ENCODE measurements at regions not wholly inside any gene's neighbourhood (a gene's known extent, or its start where the extent isn't known, plus 50 kb on each side); places are given as distances from the start of the nearest gene placed in this dataset.

DNA sequence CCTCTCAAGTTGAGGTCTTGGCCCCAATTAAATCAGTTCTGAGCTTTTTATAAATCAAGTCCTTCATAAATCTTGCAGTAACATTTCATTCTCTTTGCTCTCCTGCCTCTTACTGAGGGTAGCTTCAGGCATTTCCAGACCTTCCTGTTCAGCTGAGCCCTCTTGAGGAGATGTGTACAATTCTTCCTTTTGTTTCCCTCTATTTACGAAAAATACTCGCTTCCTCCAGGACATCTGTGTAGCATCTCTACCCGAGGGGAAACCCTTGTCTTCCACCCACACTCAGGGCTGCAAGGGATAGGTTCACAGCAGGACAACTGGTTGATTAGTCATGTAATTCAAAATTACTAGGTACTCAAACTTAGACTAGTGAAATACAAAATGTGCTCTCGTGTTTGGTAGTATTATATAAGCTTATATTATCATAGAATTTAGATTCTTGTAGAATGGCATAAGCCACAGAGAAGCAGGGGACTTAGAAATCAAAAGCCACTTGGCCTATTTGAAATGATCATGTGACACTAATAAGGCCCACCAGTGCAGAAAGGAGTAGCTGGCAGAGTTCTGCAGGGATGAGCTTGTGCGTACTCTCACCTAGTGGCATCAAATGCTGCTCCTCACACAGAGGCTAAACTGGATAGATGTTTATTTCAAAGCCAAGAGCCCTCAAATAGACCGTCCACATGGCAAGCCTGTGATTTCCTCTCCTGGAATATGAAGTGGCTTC, 126.7 kb downstream of the GDAP2 start:
- no peaks in the 10 kb centered on the region for H3K27me3 Mint-ChIP-seq (ENCODE audit: low read depth)
- no peak overlapping the region for H3K4me3 Mint-ChIP-seq
- no peak overlapping the region for H3K27ac Mint-ChIP-seq
- DNase-seq (ENCODE audit: low spot score) (no peak), ATAC-seq (no peak)
- POLR2A ChIA-PET: no interaction called here
- H3K36me3 Mint-ChIP-seq: no peaks in the 10 kb centered on the region
- TF ChIP-seq FOXK1 (CRISPR knock-in tag; IDR thresholded peaks at IDR 0.05): no peak
- TF ChIP-seq OVOL2 (CRISPR knock-in tag; IDR thresholded peaks at IDR 0.05; ENCODE audit: borderline replicate concordance): no peak
- no peaks in the 10 kb centered on the region for H3K9me3 Mint-ChIP-seq
- CTCF ChIA-PET: no interaction called here
- H3K4me1 Mint-ChIP-seq: peaks cover 10% of the 10 kb centered on the region

DNA sequence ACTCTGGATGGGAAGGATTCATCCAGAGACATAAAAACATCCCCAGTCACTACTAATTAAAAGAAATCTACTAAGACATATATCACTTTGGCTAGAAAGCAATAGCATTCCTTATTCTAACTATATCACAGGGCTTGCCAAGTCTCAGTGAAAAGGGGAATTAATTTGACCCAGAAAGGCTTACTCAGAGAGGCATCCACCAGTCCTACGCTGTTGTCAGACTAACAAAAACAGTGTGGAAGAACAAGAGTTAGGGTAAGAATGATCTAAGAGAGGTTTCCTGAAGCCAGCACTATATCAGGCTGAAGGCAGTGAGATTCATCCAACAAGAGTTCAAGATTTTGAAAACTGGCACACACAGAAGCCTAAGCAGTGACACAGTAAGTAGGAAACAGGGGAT, 126.1 kb downstream of the GDAP2 start:
- TF ChIP-seq JAZF1 (CRISPR knock-in tag; IDR thresholded peaks at IDR 0.05): no peak
- TF ChIP-seq, protein P1, sequence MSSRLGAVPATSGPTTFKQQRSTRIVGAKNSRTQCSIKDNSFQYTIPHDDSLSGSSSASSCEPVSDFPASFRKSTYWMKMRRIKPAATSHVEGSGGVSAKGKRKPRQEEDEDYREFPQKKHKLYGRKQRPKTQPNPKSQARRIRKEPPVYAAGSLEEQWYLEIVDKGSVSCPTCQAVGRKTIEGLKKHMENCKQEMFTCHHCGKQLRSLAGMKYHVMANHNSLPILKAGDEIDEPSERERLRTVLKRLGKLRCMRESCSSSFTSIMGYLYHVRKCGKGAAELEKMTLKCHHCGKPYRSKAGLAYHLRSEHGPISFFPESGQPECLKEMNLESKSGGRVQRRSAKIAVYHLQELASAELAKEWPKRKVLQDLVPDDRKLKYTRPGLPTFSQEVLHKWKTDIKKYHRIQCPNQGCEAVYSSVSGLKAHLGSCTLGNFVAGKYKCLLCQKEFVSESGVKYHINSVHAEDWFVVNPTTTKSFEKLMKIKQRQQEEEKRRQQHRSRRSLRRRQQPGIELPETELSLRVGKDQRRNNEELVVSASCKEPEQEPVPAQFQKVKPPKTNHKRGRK (CRISPR knock-in tag; IDR thresholded peaks at IDR 0.05; ENCODE audit: borderline replicate concordance): no peak
- TF ChIP-seq SMAD3 (CRISPR knock-in tag; IDR thresholded peaks at IDR 0.05; ENCODE audit: borderline replicate concordance): no peak
- no peak for TF ChIP-seq GRHL2 (CRISPR knock-in tag; IDR thresholded peaks at IDR 0.05; ENCODE audit: insufficient replicate concordance, severe bottlenecking)
- no peak for TF ChIP-seq NR1H2 (CRISPR knock-in tag; IDR thresholded peaks at IDR 0.05)
- TF ChIP-seq TCF7 (CRISPR knock-in tag; IDR thresholded peaks at IDR 0.05; ENCODE audit: low read depth): no peak
- no peak for TF ChIP-seq FOXK1 (CRISPR knock-in tag; IDR thresholded peaks at IDR 0.05)
- no peak for TF ChIP-seq ZNF232 (CRISPR knock-in tag; IDR thresholded peaks at IDR 0.05)
- no peak for TF ChIP-seq TEAD1 (CRISPR knock-in tag; IDR thresholded peaks at IDR 0.05)
- no peak for TF ChIP-seq MXD4 (CRISPR knock-in tag; IDR thresholded peaks at IDR 0.05; ENCODE audit: borderline replicate concordance)
- TF ChIP-seq SOX15 (CRISPR knock-in tag; IDR thresholded peaks at IDR 0.05): no peak
- no peak for TF ChIP-seq RORB (CRISPR knock-in tag; IDR thresholded peaks at IDR 0.05)
- TF ChIP-seq IRF2 (CRISPR knock-in tag; IDR thresholded peaks at IDR 0.05; ENCODE audit: borderline replicate concordance, low read depth): no peak
- no peak for TF ChIP-seq OVOL2 (CRISPR knock-in tag; IDR thresholded peaks at IDR 0.05; ENCODE audit: borderline replicate concordance)
- TF ChIP-seq TP53 (CRISPR knock-in tag; IDR thresholded peaks at IDR 0.05): no peak
- TF ChIP-seq, protein P2, sequence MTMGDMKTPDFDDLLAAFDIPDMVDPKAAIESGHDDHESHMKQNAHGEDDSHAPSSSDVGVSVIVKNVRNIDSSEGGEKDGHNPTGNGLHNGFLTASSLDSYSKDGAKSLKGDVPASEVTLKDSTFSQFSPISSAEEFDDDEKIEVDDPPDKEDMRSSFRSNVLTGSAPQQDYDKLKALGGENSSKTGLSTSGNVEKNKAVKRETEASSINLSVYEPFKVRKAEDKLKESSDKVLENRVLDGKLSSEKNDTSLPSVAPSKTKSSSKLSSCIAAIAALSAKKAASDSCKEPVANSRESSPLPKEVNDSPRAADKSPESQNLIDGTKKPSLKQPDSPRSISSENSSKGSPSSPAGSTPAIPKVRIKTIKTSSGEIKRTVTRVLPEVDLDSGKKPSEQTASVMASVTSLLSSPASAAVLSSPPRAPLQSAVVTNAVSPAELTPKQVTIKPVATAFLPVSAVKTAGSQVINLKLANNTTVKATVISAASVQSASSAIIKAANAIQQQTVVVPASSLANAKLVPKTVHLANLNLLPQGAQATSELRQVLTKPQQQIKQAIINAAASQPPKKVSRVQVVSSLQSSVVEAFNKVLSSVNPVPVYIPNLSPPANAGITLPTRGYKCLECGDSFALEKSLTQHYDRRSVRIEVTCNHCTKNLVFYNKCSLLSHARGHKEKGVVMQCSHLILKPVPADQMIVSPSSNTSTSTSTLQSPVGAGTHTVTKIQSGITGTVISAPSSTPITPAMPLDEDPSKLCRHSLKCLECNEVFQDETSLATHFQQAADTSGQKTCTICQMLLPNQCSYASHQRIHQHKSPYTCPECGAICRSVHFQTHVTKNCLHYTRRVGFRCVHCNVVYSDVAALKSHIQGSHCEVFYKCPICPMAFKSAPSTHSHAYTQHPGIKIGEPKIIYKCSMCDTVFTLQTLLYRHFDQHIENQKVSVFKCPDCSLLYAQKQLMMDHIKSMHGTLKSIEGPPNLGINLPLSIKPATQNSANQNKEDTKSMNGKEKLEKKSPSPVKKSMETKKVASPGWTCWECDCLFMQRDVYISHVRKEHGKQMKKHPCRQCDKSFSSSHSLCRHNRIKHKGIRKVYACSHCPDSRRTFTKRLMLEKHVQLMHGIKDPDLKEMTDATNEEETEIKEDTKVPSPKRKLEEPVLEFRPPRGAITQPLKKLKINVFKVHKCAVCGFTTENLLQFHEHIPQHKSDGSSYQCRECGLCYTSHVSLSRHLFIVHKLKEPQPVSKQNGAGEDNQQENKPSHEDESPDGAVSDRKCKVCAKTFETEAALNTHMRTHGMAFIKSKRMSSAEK (CRISPR knock-in tag; IDR thresholded peaks at IDR 0.05; ENCODE audit: borderline replicate concordance): no peak
- TF ChIP-seq HMGA2 (CRISPR knock-in tag; IDR thresholded peaks at IDR 0.05): no peak
- TF ChIP-seq, protein P3, sequence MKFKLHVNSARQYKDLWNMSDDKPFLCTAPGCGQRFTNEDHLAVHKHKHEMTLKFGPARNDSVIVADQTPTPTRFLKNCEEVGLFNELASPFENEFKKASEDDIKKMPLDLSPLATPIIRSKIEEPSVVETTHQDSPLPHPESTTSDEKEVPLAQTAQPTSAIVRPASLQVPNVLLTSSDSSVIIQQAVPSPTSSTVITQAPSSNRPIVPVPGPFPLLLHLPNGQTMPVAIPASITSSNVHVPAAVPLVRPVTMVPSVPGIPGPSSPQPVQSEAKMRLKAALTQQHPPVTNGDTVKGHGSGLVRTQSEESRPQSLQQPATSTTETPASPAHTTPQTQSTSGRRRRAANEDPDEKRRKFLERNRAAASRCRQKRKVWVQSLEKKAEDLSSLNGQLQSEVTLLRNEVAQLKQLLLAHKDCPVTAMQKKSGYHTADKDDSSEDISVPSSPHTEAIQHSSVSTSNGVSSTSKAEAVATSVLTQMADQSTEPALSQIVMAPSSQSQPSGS (CRISPR knock-in tag; IDR thresholded peaks at IDR 0.05; ENCODE audit: borderline replicate concordance, low read depth): no peak
- no peak for TF ChIP-seq ZNF671 (CRISPR knock-in tag; IDR thresholded peaks at IDR 0.05)

More for the DNA sequence above, 126.1 kb downstream of the GDAP2 start:
- ATAC-seq (no peak), DNase-seq (ENCODE audit: low spot score) (no peak)
- no peak overlapping the region for H3K27ac Mint-ChIP-seq
- no peaks in the 10 kb centered on the region for H3K36me3 Mint-ChIP-seq
- H3K4me1 Mint-ChIP-seq: peaks cover 10% of the 10 kb centered on the region
- H3K27me3 Mint-ChIP-seq (ENCODE audit: low read depth): no peaks in the 10 kb centered on the region
- CTCF ChIA-PET: no interaction called here
- no peaks in the 10 kb centered on the region for H3K9me3 Mint-ChIP-seq
- POLR2A ChIA-PET: interaction anchor here (0.7 kb wide), 1 partner anchor 126 kb away, joined by 5 read pairs; the partner anchor contains the start of genes GDAP2 and WDR3
- H3K4me3 Mint-ChIP-seq: no peak overlapping the region

Measured in WTC11 (cell line).